T-helper 2 cell (primary cell): ENCODE measurements at regions not wholly inside any gene's neighbourhood (a gene's known extent, or its start where the extent isn't known, plus 50 kb on each side); places are given as distances from the start of the nearest gene placed in this dataset.

Source experiments
- DNase-seq, 5 experiments: peaks; one replicate each; pipeline versions ENCODE4 v3.0.0 to v3.0.0-alpha.2; 2012 to 2022

DNA sequence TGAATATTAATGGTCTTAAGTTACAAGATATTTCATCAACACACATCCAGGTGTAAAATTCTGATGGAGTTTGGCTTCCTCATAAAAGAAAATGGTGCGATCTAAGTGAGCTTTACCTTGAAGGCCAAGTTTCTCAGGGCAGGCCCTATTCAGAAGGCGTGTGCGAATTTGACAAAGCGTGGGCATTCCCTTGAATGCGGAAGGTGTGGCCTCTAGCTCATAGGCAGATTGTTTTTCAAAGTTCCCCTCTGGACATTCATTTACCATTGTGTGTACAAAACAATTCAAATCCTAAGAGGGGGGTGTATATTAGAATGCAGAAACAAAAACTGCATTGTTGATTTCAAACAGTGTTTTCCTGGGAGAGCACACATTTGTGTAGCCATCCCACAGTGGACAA lies 411.9 kb upstream of the PKN2 start:
- no peak for DNase-seq

DNA sequence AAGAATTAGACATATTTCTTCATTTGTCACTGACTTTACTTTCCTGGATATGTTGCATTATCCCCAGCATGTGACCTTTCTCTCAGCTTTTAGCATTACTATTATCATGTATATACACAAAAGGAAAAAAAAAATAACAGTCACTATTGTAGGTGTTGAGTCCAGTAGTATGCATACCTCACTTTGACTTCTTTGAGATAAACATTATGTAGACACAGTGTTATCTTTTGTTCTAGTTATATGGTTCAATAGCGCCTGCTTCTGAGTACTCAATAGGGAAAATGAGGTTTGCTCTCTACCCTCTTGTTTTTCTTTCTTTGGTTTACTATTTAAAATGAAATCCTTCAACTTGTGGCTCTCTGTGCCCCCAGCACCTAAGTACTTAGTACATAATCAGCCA lies 409.6 kb upstream of the PKN2 start:
- DNase-seq, result no peak

DNA sequence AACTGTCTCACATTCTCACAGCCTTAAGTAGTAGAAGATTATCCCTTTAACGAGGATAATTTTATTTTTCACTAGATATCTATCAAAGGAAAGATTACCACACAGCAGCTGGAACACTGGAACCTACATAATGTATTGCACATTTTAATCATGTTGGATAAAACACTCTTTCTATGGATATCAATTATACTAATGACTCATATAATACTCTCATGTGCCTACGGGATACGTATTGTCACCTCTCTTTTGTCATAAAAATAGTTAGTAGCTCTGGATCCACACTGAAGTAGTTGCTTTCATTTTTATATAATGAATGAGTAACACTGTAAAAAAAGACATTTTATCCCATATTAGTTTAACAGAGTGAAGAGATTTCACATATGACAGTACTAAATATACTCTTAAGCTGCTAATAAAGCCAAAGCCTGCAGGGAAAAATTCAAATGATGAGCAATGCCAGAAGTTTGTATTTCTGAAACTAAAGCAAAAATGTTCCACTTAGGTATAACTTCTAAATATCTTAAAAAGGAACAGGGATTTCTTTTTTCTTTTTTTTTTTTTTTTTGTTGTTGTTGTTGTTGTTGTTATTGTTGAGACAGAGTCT lies 408.7 kb upstream of the PKN2 start:
- no peak for DNase-seq

DNA sequence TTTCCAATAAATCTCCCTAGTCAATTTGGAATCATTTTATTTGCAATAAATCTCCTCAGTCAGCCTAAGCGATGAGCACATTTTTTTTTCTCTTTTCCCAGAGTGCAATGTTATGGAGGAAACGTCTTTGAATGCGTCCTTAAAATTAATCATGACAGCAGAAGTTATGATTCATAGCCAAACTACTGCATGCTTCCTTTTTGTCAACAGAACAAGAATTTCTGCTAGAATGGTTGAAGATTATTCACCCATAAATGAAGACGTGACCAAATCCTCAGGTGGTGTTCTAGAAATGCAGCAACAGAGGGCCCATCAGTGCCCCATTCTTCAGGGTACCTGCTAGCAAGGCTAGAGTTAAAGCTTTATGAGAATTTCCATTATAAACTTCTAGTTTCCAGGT lies 407.9 kb upstream of the PKN2 start:
- peak in 1 of 5 experiments; percentile 6 for DNase-seq

DNA sequence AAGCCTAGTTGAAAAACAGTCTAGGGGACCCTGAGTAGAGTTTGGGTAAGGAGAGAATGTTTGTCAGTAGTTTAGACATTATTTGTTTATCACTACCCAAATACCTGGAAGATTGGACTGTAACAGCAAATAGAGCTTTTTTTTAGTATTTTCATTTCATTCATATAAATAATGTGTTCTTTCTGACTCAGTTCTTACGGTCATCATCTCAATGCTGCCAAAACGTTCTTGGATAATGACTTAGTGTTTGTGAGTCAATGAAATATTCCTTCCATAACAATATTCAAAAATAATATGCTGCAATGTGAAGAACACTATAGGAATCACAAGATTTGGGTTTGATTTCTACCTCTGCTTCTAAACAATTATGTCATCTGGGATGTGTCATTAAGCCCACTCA lies 400.0 kb upstream of the PKN2 start:
- DNase-seq, result no peak

DNA sequence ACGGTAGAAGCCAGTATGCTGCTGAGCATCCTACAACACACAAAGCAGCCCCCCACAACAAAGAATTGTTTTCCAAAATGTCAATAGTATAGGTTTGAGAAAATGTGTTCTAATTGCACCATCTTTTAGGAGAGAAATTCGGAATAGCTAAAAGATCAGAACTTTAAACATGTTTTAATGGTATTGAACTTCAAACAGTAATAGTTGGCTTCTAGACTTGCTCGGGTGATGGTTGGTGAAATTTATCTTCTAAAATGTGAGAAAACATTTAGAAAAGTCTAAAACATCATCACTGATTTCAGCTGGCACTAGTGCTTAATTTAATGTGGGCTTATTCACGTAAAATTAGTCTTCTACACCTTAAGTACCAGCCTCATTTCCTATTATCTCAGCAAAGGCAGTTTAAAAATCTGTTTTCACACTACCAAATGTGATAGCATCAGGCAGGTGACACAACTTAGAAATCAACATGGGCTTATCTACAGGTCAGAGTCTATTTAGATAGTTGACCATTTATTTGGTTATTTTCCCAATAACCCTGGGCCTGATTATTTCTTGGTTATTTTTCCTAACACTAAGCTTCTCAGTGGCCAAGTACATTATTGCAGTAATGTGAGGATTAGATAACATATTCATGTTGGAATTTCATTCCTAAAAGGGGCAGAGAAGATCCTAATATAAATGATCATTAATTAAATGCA lies 399.3 kb upstream of the PKN2 start:
- no peak for DNase-seq

DNA sequence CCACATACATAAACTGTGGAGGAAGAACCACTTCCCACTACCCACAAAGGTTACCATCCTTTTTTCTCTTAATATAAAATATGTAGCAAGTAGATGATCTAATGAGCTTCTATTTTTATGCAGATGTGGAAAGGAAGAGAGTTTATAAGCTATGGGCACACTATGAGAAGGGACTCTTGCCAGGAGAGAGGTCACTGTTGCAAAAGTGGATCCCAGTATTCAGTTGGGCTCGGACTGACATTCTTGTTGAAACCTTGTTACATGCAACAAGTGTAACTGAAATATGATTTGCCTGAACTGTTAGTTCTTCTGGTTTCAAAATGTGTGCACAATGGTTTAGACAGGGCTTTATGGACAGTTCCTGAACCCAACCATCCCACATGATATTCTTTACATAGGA lies 397.4 kb upstream of the PKN2 start:
- no peak for DNase-seq

DNA sequence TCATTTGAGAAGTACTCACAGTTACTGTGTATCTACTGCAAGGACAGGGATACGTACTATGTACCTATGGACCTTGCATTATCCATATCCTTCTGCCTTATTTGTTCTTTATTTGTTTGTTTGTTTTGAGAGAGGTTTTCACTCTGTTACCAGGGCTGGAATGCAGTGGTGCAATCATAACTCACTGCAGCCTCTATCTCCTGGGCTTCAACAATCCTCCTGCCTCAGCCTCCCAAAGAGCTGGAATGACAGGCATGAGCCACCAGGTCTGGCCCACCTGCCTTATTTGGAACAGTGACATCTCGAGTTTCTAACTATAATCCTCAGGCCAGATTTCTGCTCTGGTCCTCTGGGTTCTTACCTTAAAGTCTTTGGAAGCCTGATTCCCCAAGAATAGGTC lies 395.5 kb upstream of the PKN2 start:
- no peak for DNase-seq

DNA sequence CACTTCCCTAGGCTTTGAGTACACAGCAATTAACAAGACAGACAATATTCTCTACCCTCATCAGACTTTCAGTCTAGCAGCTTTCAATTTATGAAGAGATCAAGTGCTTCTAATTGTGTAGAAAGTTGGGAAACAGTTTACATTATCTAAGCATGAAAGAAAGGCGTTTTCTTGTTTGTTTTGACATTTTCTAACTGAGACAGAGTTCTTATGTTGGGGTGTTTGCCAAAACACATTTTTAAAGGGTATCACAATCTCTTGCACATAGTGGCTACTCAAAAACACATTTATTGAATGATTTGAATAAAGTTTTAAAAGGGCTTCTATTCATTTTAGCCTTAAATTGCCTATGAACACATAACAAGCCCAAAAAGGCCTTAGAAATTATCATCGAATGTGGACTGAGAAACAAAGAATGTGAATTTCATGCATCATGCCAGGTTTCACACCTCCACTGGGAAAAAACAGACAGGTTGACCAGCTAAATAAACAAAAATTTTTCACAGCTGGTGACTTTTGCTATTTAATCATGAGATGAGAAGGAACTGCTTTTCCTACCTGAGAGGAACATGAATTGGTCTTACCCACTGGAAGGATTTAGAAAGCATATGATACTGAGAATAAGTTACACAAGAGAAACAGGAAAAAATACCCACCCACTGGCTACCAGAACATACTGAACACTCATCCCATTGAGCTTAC lies 394.5 kb upstream of the PKN2 start:
- no peak for DNase-seq

DNA sequence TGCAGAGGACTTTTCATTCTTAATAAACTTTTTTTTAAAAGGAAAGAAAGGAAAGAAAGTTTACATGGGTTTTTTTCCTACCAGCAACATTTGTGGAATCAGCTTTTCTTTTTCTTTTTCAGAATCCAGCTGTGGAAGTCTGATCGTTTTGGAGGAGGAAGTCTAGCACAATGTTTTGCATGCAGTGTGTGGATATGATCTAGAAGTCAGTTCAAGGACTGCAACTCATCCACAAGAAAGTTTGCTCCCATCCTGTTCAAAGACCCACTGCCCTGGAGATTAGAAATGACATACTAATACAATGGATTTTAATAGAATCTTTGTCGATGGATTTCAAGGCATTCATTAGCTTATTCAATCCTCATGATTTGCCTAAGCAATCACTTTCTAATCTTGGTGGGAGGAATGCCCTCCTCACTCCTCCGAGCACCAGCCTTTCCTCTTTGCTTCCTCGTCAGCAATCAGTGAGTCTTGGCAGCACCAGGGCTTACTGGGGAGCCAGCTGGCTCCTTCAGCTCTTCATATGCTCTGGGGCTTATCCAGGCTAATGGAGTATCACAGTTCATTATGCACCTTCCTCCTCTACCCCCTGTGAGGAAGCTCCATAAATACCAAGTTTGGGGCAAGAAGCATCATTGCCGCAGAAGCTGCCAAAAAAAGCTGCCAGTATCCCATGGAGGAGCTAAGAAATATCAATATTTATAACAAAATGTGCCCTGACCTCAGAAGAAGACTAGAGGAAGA lies 392.3 kb upstream of the PKN2 start:
- no peak for DNase-seq

DNA sequence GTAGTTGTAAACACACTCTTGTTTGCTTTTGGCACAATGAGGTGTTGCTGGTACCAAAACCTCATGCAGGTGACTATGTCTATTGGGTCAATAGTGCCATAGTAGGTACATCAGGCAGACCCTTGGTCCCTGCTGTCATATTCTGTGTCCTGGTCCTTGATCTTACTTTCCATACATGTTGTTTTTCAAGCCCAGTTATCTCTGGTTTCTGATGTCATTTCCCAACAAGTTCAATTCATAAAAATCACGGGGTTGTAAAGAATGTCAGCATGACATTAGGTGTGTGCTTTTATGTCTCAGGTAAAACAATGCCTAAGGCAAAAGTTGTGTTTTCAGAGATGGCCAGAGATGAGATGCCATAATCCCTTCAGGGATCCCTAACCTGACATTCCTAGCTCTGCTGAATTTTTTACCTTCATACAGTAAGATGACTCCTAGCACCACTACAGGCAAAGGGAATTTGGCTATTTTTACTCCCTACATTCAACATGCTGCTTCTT lies 390.3 kb upstream of the PKN2 start:
- no peak for DNase-seq

DNA sequence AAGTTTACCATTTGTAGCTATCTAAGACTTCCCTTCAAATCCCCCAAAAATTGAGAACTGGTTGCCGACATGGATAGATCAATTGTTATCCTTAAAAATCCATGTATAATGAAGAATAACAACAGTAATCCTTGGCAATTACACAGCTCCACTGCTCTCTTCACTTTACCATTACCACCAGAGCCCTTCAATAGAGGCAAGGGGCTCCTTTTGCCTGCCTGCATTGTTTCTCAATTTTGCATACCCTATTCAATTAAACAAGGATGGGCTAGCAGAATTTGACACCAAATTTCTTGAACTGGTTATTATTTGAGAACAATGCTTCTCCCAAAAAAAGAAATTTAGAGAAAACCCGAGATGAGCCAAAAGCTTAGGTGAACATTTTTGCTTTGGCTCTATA lies 387.8 kb upstream of the PKN2 start:
- no peak for DNase-seq

DNA sequence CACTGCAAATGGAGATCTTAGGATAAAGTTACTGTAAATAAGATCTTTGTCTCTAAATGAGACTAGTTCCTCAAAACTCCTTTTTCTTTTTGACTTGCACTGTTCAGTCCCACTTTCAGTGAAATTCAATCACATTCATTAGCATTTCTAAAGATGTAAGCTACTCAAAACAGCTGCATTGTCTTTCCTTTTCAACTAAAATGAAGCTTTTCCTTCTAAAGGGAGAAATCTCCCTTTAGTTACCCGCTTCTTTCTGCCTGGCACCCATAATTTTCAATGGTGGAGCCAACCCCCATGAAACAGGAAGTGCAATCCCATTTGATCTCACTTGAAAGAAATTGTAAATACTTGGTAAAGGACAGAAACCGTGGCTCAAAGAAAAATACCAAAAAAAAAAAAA lies 387.4 kb upstream of the PKN2 start:
- DNase-seq, result no peak

DNA sequence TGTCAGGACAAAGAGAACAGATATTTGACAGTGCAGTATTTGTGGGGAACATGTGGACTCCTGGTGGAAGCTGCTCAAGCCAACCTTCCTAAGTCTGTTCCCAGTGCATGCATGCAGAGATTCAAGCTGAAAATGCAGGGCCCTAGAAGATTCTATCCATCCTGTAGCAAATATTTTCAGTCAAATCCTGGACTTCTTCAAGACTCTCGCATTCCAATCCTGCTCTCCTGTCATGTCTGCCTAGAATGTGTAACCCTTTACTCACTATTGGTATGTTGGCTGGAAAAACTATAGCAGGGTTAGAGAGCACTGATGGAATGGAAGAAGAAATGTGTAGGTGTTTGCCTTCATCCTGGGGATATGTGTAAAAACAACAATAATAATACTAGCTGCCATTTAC lies 385.6 kb upstream of the PKN2 start:
- no peak for DNase-seq

DNA sequence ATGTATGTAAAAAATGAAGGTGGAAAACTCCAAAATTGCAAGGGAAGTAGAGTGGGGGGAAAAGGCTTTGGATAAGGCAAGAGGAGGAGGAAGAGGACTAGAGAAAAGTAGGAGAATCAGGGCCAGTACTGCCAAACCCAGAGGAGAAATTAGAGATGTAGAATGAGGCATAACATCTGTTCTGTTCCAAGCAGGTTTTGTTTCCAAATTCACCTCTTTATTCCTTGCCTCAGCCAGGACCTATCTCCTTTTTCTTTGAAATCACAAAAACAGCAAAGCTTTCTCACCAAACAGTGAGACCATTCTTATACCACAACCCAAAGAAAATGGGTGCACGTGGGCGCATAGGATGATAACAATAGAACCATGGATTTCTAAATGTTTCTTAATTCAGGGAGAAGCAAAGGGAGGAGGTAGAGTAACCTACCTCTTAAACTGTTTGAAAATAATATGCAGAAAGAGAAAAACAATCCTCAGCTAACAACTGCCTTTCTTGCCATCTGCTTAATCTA lies 383.3 kb upstream of the PKN2 start:
- no peak for DNase-seq

DNA sequence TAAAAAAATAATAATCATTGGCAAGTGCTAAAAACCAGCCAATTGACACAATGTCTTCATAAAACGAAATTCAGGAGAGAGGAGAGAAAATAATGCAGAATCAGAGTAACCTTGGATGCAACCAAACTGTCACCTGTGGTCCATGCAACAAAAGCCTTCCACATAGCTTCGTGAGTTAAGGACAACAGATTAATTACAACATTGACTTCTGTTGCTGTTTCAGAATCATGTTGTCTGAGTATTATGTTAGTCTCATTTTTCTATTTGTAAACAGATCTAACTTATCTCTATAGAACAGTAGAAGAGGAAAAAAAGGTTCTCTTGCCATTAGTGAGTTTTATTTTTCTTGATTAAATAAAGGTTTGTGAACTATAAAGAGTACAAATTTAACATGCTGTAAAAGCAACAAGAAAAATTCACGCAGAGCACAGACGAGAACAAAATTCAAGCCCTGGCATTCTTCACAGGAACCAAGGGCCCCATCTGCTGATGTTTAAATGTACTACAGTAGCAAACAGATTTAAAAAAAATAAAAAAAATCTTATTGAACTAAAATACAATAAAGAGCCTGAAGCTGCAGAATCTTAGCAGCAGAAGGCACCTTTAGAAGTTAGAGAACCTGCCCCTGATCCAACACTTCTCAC lies 381.1 kb upstream of the PKN2 start:
- peak in 1 of 5 experiments; percentile 2 for DNase-seq

DNA sequence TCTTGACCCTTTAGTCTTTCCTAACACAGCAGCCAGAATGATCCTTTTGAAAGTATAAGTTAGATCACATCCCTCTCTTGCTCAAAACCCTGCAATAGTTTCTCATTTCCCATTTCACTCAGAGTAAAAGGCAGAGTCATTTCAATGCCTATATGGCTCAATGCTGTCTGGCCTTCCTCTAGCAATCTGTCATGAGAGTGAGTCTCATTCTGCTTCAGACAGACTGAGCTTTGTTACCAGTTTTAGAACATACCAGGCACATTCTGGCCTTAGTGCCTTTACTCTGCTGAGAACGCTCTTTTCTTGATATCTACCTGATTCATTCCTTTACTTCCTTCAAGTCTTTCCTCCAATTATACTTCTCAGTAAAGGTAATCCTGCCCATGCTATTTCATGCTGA lies 372.8 kb upstream of the PKN2 start:
- DNase-seq, result no peak

DNA sequence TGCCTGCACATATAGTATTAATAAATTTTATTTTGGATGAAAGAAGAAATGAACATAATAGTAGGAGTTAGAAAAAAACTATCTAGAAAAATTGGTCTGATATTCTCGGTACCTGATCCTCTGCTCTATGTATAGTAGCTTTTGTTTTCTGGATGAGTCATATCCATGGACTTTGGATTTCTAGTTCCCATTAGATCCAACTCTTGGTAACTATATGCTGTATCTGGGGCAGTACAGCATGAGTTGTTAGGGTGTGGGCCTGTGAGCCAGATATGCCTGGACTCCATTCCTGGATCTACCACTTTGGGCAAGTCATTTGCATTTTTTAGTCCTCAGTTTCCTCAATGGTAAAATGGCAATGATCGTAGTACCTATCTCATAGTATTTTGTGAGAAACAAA lies 372.2 kb upstream of the PKN2 start:
- DNase-seq, result no peak

DNA sequence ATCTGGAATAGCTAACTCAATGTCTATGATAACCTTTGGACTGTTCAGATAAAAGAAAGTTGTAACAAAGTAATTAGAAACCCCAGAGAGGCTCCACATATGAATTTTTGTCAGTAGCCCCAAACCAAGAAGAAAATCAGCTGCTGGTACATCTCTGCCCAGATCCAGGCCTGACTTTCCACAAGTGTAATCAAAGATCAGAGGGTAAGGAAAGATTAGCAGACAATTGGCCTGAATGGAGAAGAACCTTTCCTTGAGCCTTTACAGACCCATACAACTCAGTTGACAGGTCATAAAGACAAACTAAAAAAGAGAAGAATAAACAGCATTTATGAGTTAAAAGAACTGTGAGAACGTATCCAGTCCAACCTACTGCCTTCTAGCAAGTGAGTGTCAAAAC lies 366.7 kb upstream of the PKN2 start:
- DNase-seq, result no peak

DNA sequence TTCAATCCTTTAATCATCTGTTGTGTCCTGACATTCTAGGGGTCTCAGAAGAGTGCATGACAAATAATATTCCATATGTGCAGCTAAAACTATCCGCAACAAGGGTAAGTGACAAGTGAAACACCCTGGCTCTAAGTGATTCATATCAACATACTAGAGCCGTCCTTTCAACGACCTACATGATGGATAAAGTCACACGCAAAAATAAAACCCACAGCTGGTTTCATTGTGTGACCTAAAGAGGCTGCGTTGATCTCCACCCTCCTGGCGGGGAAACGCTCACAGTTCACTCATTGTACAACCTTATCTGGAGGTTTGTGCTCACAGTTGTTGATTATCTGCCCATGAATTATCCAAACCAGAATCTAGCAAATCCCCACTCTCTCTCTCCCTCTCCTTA lies 365.3 kb upstream of the PKN2 start:
- no peak for DNase-seq

DNA sequence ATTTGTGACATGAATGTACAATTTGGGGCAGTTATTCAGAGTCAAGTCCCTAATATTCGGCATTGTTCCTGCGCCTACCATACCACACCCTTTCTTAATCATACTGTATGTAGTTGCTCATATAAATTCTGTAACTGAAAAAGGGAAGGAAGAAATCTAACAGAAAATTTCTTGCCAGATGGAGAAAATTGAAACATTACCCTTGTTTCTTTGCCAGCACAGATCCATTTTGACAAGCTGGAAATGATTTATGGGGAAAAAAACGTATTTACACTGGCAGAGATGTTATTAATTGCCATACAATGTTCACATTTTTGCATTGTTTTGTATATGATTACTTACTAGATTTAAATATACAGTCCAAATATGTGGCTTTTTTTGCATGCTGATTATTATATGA lies 363.8 kb upstream of the PKN2 start:
- DNase-seq, result no peak

DNA sequence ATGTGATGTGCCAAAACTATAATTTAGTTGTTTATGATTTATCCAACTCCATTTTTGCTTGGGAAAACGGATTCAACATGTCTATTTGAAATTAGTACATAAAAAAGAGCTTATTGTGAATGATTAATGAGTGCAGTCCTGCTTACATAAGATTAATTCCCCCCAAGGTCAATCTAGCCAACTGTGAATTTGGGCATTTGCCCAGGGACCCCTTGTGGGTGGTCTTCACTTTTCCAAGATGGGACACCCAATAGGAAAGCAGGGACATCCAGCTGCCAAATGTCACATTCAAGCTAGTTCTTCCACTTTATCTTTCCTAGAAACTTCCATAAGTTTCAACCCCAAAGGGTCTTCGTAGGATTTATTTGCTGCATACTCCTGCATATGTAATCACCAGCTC lies 362.4 kb upstream of the PKN2 start:
- no peak for DNase-seq

DNA sequence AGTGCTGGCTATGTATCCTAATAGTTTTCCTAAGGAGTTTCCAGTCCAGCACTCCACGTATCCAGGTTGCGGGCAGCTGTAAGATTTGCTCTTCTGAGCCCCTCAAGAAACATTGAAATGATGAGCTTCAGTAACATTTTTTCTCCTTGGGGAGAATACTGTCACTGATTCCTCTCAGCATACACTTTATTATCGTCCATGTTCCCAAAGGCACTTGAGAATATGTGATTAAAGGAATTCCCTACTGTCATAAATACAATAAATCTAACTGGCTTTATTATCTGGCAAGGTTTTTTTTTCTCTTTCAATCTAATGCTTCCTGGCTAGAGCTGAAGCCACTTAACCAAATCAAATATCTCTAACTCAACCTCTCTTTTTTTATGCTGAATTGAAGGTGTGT lies 359.2 kb upstream of the PKN2 start:
- DNase-seq, result no peak
